GM21825 (cell line): ENCODE measurements at regions not wholly inside any gene's neighbourhood (a gene's known extent, or its start where the extent isn't known, plus 50 kb on each side); places are given as distances from the start of the nearest gene placed in this dataset.

Experiments used
- ATAC-seq: cut with Tn5 transposase; IDR thresholded peaks from one replicate; pipeline ENCODE4 v1.9.1; 2021; ENCODE audit warnings: mild to moderate bottlenecking, moderate library complexity; ENCODE audit not compliant: unreplicated experiment

DNA sequence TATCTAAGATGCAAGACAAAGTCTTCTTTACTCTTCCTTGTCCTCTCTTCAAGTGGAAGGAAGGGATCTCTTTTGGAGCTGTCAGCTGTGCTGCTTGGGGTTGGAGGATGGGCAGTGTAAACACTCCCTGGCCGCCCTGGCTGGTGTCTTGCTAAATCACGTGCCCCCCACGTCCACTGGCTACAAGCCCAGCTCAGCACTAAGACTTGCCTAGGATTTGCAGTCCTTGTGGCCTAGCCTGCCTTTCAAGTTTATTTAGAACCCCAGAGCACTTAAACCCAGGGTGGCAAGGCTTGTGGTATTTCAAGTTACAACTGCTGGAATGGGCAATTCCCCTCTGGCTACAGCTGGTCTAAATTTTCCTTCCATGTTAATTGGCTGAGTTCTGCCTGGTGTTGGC, 272.4 kb upstream of the MYO3A start:
- no peak for ATAC-seq

DNA sequence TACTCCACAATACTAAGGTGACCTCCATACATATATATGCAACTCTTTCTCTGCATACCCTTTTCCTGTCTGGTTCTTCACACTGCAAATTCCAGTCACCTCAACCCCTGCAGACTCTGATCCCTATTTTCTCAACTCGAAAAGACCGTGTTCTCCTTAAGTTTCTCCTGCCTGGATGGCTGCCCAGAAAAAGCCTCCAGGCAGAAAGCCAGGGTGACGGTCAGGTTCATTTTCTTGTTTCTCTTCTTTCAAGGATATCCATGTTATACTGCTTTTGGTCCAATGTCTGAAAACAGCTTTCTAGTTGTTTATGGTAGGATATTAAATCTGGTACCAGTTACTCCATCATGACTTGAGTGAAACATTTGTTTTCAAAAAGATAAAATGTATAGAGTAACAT, 267.8 kb upstream of the MYO3A start:
- no peak for ATAC-seq

DNA sequence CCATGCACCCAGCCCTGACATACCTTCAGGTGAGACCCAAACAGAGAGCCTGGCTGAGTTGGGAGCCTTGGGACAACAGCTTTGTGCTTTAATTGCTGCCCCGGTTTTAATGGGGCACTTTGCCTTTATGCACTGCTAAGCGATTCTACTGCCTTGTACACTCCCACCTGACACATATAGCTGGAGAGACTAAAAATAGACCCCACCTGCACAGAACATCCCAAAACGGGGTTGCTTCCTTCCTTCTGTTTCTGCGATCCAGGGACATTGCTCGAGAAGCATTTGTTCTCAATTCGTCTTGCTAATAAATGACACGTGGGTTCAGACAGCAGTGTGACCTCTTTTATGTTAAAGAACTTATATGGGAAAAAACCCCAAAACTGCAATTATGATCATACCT, 258.8 kb upstream of the MYO3A start:
- no peak for ATAC-seq

DNA sequence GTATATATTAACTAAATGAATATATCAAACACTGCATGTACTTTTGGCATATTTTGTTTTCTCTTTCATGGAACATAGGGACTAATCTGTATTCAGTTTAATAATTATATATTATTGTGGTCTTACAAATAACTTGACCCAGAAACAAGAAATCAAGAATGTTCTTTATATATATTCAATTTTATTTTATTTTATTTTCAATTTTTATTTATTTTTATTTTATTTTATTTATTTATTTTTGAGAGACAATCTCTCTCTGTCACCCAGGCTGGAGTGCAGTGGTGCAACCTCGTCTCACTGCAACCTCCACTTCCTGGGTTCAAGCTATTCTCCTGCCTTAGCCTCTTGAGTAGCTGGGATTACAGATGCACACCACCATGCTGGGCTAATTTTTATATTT, 258.4 kb upstream of the MYO3A start:
- no peak for ATAC-seq

DNA sequence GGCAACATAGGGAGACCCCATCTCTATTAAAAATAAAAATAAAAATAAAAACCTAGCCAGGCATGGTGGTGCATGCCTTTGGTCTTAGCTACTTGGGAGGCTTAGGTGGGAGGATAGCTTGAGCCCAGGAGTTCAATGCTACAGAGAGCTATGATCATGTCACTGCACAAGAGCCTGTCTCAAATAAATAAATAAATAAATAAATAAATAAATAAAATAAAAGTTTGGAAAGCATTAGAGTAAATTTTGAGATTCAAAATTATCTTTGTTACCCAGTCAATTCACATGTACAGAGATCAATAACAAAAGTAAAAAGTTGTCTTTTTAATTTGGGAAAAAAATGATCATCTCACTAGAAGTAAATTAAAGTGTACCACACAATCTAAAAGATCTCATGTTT, 255.8 kb upstream of the MYO3A start:
- no peak for ATAC-seq

DNA sequence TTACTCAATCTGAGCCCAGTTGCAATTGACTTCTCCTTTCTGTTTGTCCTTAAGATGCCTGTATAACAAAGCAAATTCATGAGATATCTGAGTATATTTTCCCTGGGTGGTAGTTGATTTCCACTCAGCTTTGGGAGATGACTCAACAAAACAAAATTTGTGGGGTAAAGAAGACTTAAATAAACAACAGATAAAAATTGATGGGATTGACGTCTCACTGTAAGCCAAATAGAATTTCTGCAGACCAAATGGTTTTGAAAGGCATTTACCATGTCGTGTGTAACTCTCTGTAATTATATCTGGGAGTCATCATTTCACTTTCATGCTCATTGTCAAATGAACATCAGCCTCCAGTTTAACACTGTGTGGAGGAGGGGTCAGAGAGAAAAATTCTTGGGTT, 255.4 kb upstream of the MYO3A start:
- ATAC-seq = no peak

DNA sequence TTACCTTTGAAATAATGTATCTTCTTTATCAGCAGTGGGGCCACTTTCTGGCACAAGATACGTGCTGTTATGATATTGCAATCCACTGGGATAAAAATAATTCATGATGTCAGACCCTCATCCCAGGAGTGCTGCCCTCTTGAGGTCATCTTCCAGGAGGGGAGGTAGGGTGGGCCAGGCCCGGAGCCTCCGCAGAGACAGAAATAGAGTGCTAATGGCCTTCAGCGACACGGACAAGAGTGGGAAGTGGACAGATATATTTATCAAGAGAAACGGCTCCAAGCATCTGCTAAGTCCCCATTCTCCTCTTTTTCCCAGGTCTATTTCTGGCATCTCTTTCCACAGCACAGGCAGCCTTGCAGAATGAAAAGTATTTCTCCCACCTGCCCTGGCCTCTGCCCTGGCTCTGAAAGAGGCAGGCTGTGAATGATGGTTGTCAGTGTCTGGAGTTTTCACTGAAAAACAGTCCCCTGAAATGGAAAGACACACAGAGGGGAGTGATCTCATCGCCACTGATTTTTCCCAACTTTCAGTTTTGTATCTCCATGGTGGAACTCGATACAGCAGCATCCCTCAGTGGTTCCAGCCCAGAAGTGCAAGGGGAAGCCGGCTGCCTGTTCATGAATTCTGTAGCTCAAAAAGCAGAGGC, 251.7 kb upstream of the MYO3A start:
- ATAC-seq = no peak

DNA sequence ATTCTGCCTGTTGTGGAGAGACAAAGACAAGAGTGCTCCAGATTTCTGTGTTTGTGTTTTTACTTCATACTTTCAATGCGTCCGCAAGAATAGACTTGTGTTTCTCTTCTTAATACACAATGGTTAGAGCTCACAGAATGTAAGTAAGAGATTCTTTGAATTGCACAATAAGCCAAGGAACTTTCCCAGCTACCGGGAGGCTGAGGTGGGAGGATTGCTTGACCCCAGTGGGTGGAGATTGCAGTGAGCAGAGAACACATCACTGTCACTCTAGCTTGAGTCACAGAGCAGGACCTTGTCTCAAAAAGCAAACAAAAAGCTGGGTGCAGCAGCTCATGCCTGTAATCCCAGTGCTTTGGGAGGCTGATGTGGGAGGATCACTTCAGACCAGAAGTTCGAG, 250.7 kb upstream of the MYO3A start:
- ATAC-seq = no peak

DNA sequence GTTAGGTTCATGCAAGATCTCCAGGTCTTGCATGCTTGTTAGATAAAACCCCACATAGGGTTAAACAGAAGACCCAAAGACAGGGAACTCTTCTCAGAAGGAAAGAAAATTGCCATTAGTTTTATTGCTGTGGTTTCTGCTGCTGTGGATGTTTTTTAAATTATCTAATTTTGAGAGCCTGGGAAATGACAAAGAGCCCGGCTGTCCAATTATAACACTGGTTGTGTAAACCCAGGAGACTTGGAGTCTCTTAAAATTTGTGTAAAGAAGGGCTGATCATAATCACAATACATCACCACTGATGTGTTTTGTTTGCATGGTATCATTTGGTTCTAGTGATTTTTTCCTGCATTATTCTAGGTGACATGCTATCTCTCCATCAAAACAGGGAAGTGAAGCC, 246.5 kb upstream of the MYO3A start:
- no peak for ATAC-seq

DNA sequence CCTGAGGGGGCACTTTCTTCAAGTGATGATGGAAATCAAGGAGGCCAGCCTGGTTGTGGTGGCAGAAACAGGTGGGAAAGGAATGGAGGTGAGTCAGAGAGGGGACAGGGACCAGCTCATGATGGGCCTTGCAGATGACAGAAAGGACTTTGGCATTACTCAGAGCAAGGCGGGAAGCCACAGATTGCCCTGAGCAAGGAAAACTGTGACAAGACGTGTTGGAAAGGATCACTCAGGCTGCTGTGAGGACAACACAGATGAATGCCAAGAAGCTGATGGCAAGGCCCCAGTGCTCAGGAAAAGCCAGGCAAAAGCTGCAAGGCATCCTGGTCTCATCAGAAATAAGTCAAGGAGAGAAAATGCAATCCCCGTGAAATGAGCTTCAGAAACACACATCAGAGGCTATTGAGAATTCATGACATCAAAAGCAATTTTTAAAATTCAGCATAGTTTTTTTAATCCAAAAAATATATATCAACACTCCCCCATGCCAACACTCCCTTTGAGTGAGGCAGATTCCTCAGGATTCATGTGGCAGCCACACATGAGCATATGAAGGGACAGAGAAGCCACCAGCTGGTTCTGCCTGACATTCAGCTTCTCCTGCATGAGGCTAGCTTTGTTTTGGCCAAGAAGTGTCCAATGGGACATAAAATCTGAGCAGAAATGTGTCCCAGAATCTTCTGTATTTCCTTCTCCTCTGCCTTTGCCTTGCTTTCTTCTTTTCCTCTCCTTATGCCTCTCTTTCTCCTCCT, 244.5 kb upstream of the MYO3A start:
- ATAC-seq = no peak

DNA sequence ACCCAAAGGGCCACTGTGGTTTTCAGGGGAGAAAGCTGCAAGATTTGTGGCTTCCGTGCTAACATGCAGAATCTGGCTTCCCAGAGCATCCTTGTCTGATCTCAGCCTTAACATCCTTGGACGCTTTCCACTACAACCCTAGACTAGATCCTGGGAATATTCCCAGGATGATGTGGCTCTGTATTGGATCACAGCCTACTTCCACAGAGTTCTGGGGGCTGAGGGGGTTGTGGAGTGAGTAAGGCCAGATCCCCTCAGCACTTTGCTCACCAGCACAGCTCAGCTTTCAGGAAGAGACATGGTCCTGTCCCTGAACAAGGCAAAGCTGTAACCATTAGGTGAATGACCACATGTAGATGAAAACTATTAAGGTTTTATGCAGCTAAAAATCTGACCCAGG, 241.3 kb upstream of the MYO3A start:
- no peak for ATAC-seq

DNA sequence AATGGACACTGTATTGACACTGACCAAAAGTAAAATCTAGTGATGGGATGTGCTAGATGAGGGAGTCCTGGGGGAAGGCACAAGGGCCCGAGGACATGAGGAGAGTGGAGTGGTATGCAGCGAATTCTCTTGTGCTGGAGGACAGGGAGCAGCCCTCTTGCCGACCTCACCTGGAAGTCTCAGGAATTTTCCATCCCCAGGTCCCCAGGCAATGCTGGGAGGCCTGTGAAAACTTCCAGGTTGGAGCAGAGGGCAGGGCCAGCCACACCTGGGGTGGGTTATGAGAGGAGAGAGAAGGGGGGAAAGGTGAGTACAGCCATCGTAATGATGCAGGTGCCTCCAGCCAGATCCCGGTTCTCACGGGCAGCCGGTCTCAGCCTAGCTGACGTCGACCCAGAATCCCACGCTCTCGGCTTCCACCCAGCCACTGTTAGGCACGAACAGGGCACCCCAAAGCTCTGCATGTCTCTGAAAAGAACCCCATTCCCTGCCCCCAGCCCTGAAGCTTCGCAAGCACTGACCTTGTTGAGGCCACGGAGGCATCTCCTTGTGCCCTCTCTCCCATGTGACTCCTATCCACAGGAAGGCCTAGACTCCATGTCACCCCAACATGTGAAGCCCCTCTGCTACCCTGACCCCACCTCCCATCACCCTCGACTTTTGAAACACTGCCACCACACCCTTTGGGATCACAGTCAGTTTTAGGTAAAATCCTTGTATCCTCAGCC, 239.7 kb upstream of the MYO3A start:
- no peak for ATAC-seq

DNA sequence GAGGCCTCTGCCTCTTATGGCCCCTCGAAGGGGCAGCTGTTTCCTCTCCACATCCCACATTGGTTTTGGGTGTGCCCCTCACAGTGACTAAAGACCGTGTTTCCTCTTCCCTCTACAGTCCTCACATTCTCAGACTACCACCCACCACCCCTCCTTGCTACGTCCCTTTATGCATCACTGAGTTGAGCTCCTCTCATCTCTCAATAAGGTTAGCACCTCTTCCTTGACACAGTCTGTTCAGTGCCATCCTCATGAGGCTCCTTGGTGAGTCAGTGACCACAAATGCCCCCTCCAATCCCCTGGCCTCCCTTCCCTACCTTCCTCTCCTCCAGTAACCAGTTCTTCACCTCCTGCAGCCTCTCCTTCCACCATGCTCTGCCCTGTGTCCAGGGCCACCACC, 239.1 kb upstream of the MYO3A start:
- no peak for ATAC-seq

DNA sequence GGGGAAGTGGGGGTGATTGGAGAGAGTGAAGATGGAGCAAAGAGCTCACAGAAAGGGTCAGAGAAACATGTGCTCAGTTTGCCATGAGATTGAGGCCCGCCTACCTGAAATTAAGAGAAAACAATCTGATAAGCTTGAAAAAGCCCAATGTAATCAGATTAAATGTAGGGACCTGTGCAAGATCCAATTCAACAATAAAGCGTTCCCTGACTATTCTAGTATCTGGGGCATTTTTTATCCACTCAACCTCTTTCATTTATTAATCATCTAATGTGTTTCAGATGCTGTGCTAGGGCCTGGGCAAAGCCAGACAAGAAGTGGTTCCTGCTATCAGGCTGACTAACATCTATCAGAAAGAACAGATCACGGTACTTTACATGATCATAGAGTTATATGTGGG, 238.4 kb upstream of the MYO3A start:
- ATAC-seq = no peak

DNA sequence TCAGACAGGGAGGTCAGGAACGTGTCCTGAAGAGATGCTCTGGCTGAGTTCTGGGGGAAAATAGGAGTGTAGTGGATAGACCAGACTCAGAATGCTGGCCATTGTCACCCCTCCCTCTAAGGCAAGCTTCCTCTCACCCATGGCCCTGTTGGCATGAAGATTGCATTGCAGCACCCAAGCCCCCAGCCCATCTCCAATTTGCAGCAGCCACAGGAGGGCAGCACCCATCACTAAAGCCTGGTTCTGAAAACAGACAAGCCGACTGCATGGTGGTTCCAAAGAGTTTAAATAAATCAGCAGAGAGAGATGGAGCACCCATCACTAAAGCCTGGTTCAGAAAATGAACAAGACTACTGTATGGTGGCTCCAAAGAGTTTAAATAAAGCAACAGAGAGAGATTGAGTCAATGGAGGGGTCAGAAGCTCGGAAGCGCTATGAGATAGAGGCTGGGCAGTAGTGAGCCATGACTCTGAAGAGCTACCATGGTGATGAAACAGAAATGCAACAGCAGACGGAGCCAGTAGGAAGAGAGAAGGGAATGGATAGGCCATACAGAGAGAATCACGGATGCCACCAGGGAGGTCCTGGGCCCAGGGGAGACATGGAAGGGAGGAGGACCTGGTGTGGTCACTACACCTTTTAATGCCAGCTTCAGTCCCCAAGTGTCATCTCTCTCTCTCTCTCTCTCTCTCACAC, 237.9 kb upstream of the MYO3A start:
- no peak for ATAC-seq

DNA sequence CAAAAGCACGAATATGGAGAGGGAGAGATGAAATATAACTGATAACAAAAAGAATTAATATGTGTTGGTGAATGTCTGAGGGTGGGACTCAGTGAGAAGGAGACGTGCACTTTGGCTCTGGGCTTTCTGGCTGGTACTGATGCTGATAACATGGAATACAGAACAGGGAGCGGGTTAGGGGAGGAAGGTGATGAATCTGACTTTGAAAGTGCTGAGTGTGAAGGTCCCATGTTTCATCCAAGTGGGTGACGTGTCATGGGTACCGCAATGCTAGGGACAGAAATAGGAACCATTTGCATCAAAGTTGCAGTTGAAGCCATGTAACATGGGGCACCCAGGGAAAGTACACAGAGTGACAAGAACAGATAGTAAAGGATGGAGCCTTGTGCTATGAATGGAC, 236.6 kb upstream of the MYO3A start:
- ATAC-seq = no peak

DNA sequence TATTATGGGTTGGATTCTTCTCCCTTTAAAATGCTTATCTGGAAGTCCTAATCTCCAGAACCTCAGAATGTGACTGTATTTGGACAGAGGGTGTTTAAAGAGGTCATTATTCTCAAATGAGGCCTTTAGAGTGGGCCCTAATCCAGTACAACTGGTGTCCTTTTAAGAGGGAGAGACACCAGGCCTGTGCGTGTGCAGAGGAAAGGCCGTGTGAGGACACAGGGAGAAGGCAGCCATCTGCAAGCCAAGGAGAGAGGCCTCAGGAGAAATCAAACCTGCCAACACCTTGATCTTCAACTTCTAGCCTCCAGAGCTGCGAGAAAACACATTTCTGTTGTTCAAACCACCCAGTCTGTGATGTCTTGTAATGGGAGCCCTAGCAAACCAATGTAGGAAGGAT, 235.4 kb upstream of the MYO3A start:
- no peak for ATAC-seq

DNA sequence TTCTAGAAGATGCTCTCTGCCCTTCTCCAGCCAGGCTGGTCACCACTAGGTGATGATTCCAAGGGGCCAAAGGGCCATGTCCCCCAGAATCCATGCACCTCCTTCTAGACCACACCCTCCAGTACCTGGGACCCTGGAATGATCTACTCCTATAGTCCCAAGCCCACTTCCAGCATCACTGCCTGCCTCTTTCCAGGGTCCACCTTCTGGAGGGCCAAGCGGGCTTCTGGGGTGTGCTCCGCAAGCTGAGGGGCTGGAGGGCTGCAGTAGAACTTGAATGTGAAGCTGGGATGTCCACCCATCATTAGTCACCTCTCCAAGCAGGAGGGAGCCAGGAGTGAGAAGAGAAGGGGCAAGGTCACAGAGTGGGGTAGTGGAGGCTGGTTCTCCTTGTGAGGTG, 234.4 kb upstream of the MYO3A start:
- no peak for ATAC-seq

DNA sequence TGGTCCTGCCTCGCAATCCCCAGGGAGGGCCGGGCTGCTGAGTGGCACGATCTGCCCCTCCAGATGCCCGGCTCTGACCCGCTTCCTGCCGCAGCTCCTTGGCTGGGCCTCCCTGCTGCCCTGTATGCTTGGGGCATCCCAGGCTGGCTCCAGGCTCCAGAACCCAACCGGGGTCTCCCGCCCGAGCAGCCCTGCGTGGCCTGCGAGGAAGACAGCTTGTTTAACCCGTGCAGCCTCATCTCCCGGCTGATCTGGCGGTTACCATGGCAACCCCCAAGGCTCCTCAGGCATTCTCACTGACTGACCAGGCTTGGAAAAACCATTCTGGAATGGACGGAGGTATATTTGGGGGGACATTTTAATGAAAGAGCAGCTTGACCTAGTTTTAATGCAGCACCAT, 232.4 kb upstream of the MYO3A start:
- no peak for ATAC-seq

DNA sequence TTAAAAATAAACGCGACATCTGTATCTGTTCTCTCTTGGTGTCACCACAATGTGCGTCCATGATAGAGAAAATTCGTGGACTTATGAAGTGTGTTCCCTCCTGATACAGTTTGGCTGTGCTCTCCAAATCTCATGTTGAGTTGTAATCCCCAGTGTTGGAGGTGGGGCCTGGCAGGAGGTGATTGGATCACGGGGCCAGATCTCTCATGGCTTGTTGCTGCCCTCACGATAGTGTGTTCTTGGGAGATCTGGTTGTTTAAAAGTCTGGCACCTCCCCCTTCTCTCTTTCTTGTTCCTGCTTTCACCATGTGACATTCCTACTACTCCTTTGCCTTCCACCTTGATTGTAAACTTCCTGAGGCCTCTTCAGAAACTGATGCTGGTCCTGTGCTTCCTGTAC, 229.4 kb upstream of the MYO3A start:
- no peak for ATAC-seq

DNA sequence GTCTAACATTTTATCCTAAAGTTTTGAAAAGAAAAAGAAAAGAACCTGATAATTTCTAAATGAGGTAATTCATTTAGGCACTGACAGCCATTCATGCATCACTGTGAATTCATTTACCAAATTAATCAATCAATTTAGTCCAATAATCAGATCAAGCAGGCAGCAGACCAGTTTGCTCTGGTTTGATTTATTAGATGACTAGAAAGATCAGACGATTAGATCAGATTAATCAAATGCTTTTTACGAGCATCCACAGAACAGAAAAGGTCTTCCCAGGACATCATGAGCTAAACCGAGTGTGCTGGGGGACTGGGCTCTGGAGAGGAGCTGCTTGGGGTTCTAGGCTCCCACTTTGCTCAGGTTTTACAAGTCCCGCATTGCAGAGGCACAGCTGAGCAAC, 226.5 kb upstream of the MYO3A start:
- no peak for ATAC-seq
